ENCODE measurements at regions not wholly inside any gene's neighbourhood (a gene's known extent, or its start where the extent isn't known, plus 50 kb on each side); places are given as distances from the start of the nearest gene placed in this dataset.

- H3K14ac ChIP-seq (ENCODE audit: insufficient read depth, low read length), result no peak overlapping the region
- WGBS (ENCODE audit: extremely low coverage, insufficient read length, low lambda C conversion rate), result no CpG with 5 or more reads among the region's 8 CpGs
- H4K5ac ChIP-seq (ENCODE audit: insufficient read length, low read depth, low read length), result no peak overlapping the region
- no peak overlapping the region for H2BK5ac ChIP-seq (ENCODE audit: insufficient read length, low read length)
- H3T11ph ChIP-seq (ENCODE audit: low read length), result no peak overlapping the region
- no peaks in the 10 kb centered on the region for H3K27me3 ChIP-seq (ENCODE audit: insufficient read depth, low read length)
- H4K8ac ChIP-seq (replicated peaks; ENCODE audit: insufficient read length, low read depth, low read length), result no peak overlapping the region
- no peak overlapping the region for H2BK12ac ChIP-seq (ENCODE audit: insufficient read length, low read depth, low read length)
- Mint-ChIP-seq H3K9me3 (peaks cover 9 to 11% of the 10 kb centered on the region in 2 experiments), H3K36me3 (ENCODE audit: insufficient read depth in 1 of 3, low read depth in 3 of 3) (peaks cover 0 to 8% (median 2%) of the 10 kb centered on the region in 3 experiments; a peak in 3 of 7 replicates), H3K4me1 (no peaks in the 10 kb centered on the region), H3K4me3 (no peak overlapping the region), H3K27ac (no peak overlapping the region), H3K27me3 (ENCODE audit: low read depth) (peaks cover 4% of the 10 kb centered on the region; the same call in 1 of the 2 replicates)
- H3K23ac ChIP-seq (ENCODE audit: insufficient read length, low read depth, low read length), result no peak overlapping the region
- no peak overlapping the region for H4K91ac ChIP-seq (ENCODE audit: insufficient read length, low read depth, low read length)
- no peaks in the 10 kb centered on the region for H3K9me3 ChIP-seq (ENCODE audit: control insufficient read depth, low read depth, low read length)
- H3K4me1 ChIP-seq (ENCODE audit: insufficient read depth, low read length), result no peaks in the 10 kb centered on the region
- H2BK20ac ChIP-seq (ENCODE audit: low read depth, low read length, poor library complexity, severe bottlenecking), result no peak overlapping the region
- no peak overlapping the region for H3K18ac ChIP-seq (ENCODE audit: insufficient read length, low read depth, low read length)
- H3K79me1 ChIP-seq (ENCODE audit: insufficient read depth, low read depth, low read length, poor library complexity, severe bottlenecking), result no peaks in the 10 kb centered on the region
- no peaks in the 10 kb centered on the region for H3K79me2 ChIP-seq (ENCODE audit: insufficient read depth, low read length)
- no peak overlapping the region for H3K27ac ChIP-seq (ENCODE audit: insufficient read length, low read depth, low read length)
- H3K23me2 ChIP-seq (ENCODE audit: insufficient read length, low read depth, low read length, poor library complexity, severe bottlenecking), result no peaks in the 10 kb centered on the region
- H2BK120ac ChIP-seq (ENCODE audit: low read depth, low read length, poor library complexity, severe bottlenecking), result no peak overlapping the region
- H4K20me1 ChIP-seq (ENCODE audit: control insufficient read depth, insufficient read depth, insufficient read length), result no peaks in the 10 kb centered on the region
- no peak for DNase-seq
- H3K4me2 ChIP-seq (ENCODE audit: insufficient read depth, insufficient read length, low read length), result no peak overlapping the region
- no peak overlapping the region for H3K56ac ChIP-seq (ENCODE audit: insufficient read length, low read depth, low read length)
- no peak overlapping the region for H3K4ac ChIP-seq (ENCODE audit: low read depth, low read length)
- TF ChIP-seq CTCF (conservative IDR thresholded peaks at IDR 0.05), result no peak
- no peak overlapping the region for H2BK15ac ChIP-seq (ENCODE audit: low read depth, low read length)
- no peak overlapping the region for H2AFZ ChIP-seq (ENCODE audit: low read length)
- H2AK5ac ChIP-seq (ENCODE audit: insufficient read length, low read length), result no peak overlapping the region
- H3K9ac ChIP-seq (ENCODE audit: extremely low read depth, insufficient read length, low read length), result no peak overlapping the region
These were observed 400.5 kb downstream of the IRX1 start for GRCh38 chr5:3995954-3996619.

Data from H9 (cell line).